OCI-LY3 (cell line): ENCODE measurements at regions not wholly inside any gene's neighbourhood (a gene's known extent, or its start where the extent isn't known, plus 50 kb on each side); places are given as distances from the start of the nearest gene placed in this dataset.

ENCODE experiments used
- H2AFZ ChIP-seq: fragments of 200-600, 300-600 bp; shearing (Covaris generic); 2 replicates; pipeline ENCODE4 v1.6.0; 2014; ENCODE audit warnings: antibody characterized with exemption, low read depth, low read length
- H3K27ac ChIP-seq: fragments of 200-600, 300-600 bp; sonication (generic); 2 replicates; pipeline ENCODE4 v1.5.1; 2014; ENCODE audit warnings: mild to moderate bottlenecking, low read length, moderate library complexity, mixed read lengths
- H3K27me3 ChIP-seq: fragments of 200-600, 300-600 bp; sonication (generic); 2 replicates; pipeline ENCODE4 v1.6.1; 2014; ENCODE audit warnings: low read depth, low read length, mixed read lengths
- H3K36me3 ChIP-seq: fragments of 200-600, 300-600 bp; sonication (generic); replicated peaks from 2 replicates; pipeline ENCODE3; 2014; ENCODE audit warnings: low read depth, low read length, mixed read lengths
- H3K4me1 ChIP-seq: fragments of 300-600, 200-600 bp; sonication (generic); 2 replicates; pipeline ENCODE4 v1.6.1; 2014; ENCODE audit warnings: low read length, mixed read lengths
- H3K4me2 ChIP-seq: fragments of 200-600, 300-600 bp; sonication (generic); 2 replicates; pipeline ENCODE4 v1.6.1; 2014; ENCODE audit warnings: low read length, mixed read lengths
- H3K4me3 ChIP-seq: fragments of 300-600, 200-600 bp; sonication (generic); 2 replicates; pipeline ENCODE4 v1.5.1; 2014; ENCODE audit warnings: antibody characterized with exemption, mild to moderate bottlenecking, low read length, moderate library complexity
- H3K79me2 ChIP-seq: fragments of 300-600, 200-600 bp; shearing (Covaris generic); 2 replicates; pipeline ENCODE4 v1.6.1; 2014; ENCODE audit warnings: mild to moderate bottlenecking, low read length, mixed read lengths
- H3K9ac ChIP-seq: fragments of 300-600, 200-600 bp; shearing (Covaris generic); 2 replicates; pipeline ENCODE4 v1.6.0; 2014; ENCODE audit warnings: mild to moderate bottlenecking, low read length, moderate library complexity
- H3K9me3 ChIP-seq: fragments of 200-600, 300-600 bp; shearing (Covaris generic); 2 replicates; pipeline ENCODE4 v1.6.1; 2014; ENCODE audit warnings: low read length, mixed read lengths; ENCODE audit not compliant: insufficient read depth
- H4K20me1 ChIP-seq: fragments of 200-600, 300-600 bp; sonication (generic); 2 replicates; pipeline ENCODE4 v1.6.1; 2016; ENCODE audit warnings: low read length, mixed read lengths; ENCODE audit not compliant: insufficient read depth
- EZH2phosphoT487 ChIP-seq: fragments of 200-600 bp; shearing (Covaris generic); IDR thresholded peaks from 2 replicates; pipeline ENCODE4 v1.6.1; 2018; ENCODE audit warnings: antibody characterized with exemption, mixed run types, low read depth
- TF ChIP-seq, protein P1 (sequence below): fragments of 200-600, 300-600 bp; sonication (generic); IDR thresholded peaks from 2 replicates; pipeline ENCODE4 v1.5.1; 2014; ENCODE audit warnings: antibody characterized with exemption, low read length, low read depth

- Histone ChIP-seq H3K36me3 (no peaks in the 10 kb centered on the region), H3K27me3 (peaks cover 23% of the 10 kb centered on the region; the same call in 1 of the 2 replicates), H4K20me1 (no peaks in the 10 kb centered on the region), H3K4me2 (no peak overlapping the region), H3K4me1 (no peaks in the 10 kb centered on the region), H3K4me3 (no peak overlapping the region), H3K9ac (no peak overlapping the region), H2AFZ (no peak overlapping the region), H3K9me3 (peaks cover 1% of the 10 kb centered on the region; the same call in 1 of the 2 replicates), H3K27ac (no peak overlapping the region), H3K79me2 (no peaks in the 10 kb centered on the region)
- TF ChIP-seq, protein P1, sequence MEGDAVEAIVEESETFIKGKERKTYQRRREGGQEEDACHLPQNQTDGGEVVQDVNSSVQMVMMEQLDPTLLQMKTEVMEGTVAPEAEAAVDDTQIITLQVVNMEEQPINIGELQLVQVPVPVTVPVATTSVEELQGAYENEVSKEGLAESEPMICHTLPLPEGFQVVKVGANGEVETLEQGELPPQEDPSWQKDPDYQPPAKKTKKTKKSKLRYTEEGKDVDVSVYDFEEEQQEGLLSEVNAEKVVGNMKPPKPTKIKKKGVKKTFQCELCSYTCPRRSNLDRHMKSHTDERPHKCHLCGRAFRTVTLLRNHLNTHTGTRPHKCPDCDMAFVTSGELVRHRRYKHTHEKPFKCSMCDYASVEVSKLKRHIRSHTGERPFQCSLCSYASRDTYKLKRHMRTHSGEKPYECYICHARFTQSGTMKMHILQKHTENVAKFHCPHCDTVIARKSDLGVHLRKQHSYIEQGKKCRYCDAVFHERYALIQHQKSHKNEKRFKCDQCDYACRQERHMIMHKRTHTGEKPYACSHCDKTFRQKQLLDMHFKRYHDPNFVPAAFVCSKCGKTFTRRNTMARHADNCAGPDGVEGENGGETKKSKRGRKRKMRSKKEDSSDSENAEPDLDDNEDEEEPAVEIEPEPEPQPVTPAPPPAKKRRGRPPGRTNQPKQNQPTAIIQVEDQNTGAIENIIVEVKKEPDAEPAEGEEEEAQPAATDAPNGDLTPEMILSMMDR = no peak
- no peak for TF ChIP-seq EZH2phosphoT487
Measured at GRCh38 chr1:182128502-182128901, 67.0 kb upstream of the ZNF648 start.

DNA sequence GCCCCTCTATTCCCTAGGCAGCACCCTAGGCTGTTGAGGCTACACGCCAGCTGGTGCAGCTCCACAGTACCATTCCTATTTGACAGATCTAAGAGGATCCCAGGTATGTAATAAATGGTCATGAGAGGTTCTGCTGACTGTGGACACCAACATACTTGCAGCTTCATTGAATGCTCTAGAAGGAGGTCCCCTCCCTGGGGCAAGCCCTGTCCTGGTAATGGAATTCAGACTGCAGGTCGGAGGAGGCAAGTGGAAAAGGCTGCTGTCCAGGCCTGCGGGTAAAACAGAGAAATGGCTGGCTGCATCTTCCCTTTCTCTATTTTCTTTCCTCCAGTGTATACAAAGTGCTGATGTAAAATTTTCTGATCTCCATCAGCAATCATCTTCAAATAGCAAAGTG, 66.1 kb upstream of the ZNF648 start:
- Histone ChIP-seq H3K36me3 (no peaks in the 10 kb centered on the region), H3K9ac (no peak overlapping the region), H3K4me2 (no peak overlapping the region), H3K9me3 (no peaks in the 10 kb centered on the region), H3K27ac (no peak overlapping the region), H3K79me2 (no peaks in the 10 kb centered on the region), H3K4me3 (no peak overlapping the region), H3K27me3 (peaks cover 23% of the 10 kb centered on the region; the same call in 1 of the 2 replicates), H2AFZ (no peak overlapping the region), H3K4me1 (no peaks in the 10 kb centered on the region), H4K20me1 (no peaks in the 10 kb centered on the region)
- TF ChIP-seq, protein P1 = no peak
- no peak for TF ChIP-seq EZH2phosphoT487

GRCh38 chr1:182126272-182126800, 64.8 kb upstream of the ZNF648 start:
- Histone ChIP-seq H3K4me3 (no peak overlapping the region), H3K4me1 (no peaks in the 10 kb centered on the region), H3K9ac (no peak overlapping the region), H2AFZ (no peak overlapping the region), H3K36me3 (no peaks in the 10 kb centered on the region), H3K79me2 (no peaks in the 10 kb centered on the region), H3K4me2 (no peak overlapping the region), H4K20me1 (no peaks in the 10 kb centered on the region), H3K9me3 (no peaks in the 10 kb centered on the region), H3K27me3 (peaks cover 34% of the 10 kb centered on the region), H3K27ac (no peak overlapping the region)
- no peak for TF ChIP-seq EZH2phosphoT487
- TF ChIP-seq, protein P1 = no peak

DNA sequence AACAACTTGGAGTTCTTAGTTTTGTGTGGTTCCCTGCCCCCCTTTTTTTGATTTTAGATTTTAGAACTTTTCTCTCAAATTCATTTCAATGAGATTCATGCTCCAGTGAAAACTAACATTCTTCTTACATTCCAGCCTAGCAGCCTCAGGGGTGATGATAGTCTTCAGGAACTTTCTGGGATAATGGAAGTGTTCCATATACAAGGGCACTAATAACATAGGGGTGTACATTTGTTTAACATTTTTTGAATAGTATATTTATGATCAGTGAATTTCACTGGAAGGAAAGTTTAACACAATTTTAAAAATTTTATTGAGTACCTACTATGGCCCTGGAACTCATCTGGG, 61.4 kb upstream of the ZNF648 start:
- H3K27ac ChIP-seq = no peak overlapping the region
- H3K9me3 ChIP-seq = no peaks in the 10 kb centered on the region
- H3K36me3 ChIP-seq = no peaks in the 10 kb centered on the region

More for the DNA sequence above, 61.4 kb upstream of the ZNF648 start:
- H3K79me2 ChIP-seq = no peaks in the 10 kb centered on the region
- TF ChIP-seq, protein P1 = no peak
- TF ChIP-seq EZH2phosphoT487 = no peak
- no peak overlapping the region for H2AFZ ChIP-seq
- H4K20me1 ChIP-seq = no peaks in the 10 kb centered on the region
- H3K27me3 ChIP-seq = peaks cover 38% of the 10 kb centered on the region
- H3K4me3 ChIP-seq = no peak overlapping the region
- H3K4me2 ChIP-seq = no peak overlapping the region
- H3K9ac ChIP-seq = no peak overlapping the region
- no peaks in the 10 kb centered on the region for H3K4me1 ChIP-seq
